CD4-positive, alpha-beta memory T cell (primary cell): ENCODE measurements at regions not wholly inside any gene's neighbourhood (a gene's known extent, or its start where the extent isn't known, plus 50 kb on each side); places are given as distances from the start of the nearest gene placed in this dataset.
"Not testable (repeated sequence)": the region's sequence is repeated elsewhere in the genome, so short reads cannot be mapped to it uniquely, and the experiment has no call there.

Experiments used
- CTCF ChIA-PET: fragments of 350-600 bp; sonication (Branson Sonifier 250); formaldehyde crosslinking; loops from one replicate; lab custom pipeline; 2021; ENCODE audit warnings: inconsistent platforms; ENCODE audit not compliant: partially characterized antibody; lab: Charles Lee
- POLR2A ChIA-PET: fragments of 350-600 bp; sonication (Branson Sonifier 250); formaldehyde crosslinking; loops from one replicate; lab custom pipeline; 2021; ENCODE audit not compliant: partially characterized antibody; lab: Charles Lee
- DNase-seq, 5 donors: peaks; one replicate each; pipeline versions ENCODE4 v3.0.0 to v3.0.0-alpha.2; 2020 to 2022; ENCODE audit warnings: mixed read lengths in 1 of 5
- H3K27ac ChIP-seq: one replicate; pipeline ENCODE4 v1.7.0; 2013; ENCODE audit warnings: low read depth, low read length
- H3K27me3 ChIP-seq: 2 replicates; pipeline ENCODE4 v1.7.0; 2013; ENCODE audit warnings: mild to moderate bottlenecking, low read length, moderate library complexity; ENCODE audit not compliant: insufficient read depth
- H3K36me3 ChIP-seq: 2 replicates; pipeline ENCODE4 v1.7.0; 2013; ENCODE audit warnings: mild to moderate bottlenecking, low read length, moderate library complexity; ENCODE audit not compliant: insufficient read depth
- H3K4me1 ChIP-seq: 2 replicates; pipeline ENCODE4 v1.7.0; 2013; ENCODE audit warnings: mild to moderate bottlenecking, low read length, moderate library complexity; ENCODE audit not compliant: insufficient read depth
- H3K4me3 ChIP-seq, 2 donors: one replicate each; pipeline ENCODE4 v1.7.0; 2013; ENCODE audit warnings: low read length in 2 of 2, mild to moderate bottlenecking in 1 of 2
- H3K9me3 ChIP-seq, 2 donors: one replicate each; pipeline ENCODE4 v1.7.0; 2013; ENCODE audit warnings: low read length in 2 of 2, control low read depth in 1 of 2; ENCODE audit not compliant: control insufficient read depth in 1 of 2
- H3K27ac Mint-ChIP-seq, 7 donors: one replicate each; pipeline ENCODE4 v1.8.0; 2020 to 2021; ENCODE audit warnings: mixed read lengths in 7 of 7, mild to moderate bottlenecking in 6 of 7, inconsistent platforms in 3 of 7, moderate library complexity in 3 of 7
- H3K27me3 Mint-ChIP-seq, 2 donors: one replicate each; pipeline ENCODE4 v1.8.0; 2020 to 2021; ENCODE audit warnings: mixed read lengths in 2 of 2
- H3K36me3 Mint-ChIP-seq, 2 donors: one replicate each; pipeline ENCODE4 v1.8.0; 2020 to 2021; ENCODE audit warnings: mixed read lengths in 2 of 2, inconsistent platforms in 1 of 2, mild to moderate bottlenecking in 1 of 2
- H3K4me1 Mint-ChIP-seq, 4 donors: one replicate each; pipeline ENCODE4 v1.8.0; 2020 to 2021; ENCODE audit warnings: mixed read lengths in 4 of 4, mild to moderate bottlenecking in 1 of 4
- H3K4me3 Mint-ChIP-seq, 8 donors: one replicate each; pipeline ENCODE4 v1.8.0; 2020 to 2021; ENCODE audit warnings: mixed read lengths in 8 of 8, mild to moderate bottlenecking in 7 of 8, moderate library complexity in 6 of 8, inconsistent platforms in 3 of 8
- H3K9me3 Mint-ChIP-seq, 8 donors: one replicate each; pipeline ENCODE4 v1.8.0; 2020 to 2021; ENCODE audit warnings: mixed read lengths in 8 of 8, mild to moderate bottlenecking in 5 of 8, inconsistent platforms in 3 of 8, moderate library complexity in 1 of 8
- intact Hi-C: fragments of 100-400 bp; cut with micrococcal nuclease; formaldehyde crosslinking; loops from one replicate; pipeline ENCODE4 v1.15.1; 2023

GRCh38 chr13:71005919-71006318 lies 861.1 kb downstream of the DACH1 start:
- ChIA-PET POLR2A (no interaction called here), CTCF (no interaction called here)
- no peaks in the 10 kb centered on the region for H3K9me3 ChIP-seq
- no peaks in the 10 kb centered on the region for H3K36me3 ChIP-seq
- no peaks in the 10 kb centered on the region for H3K27me3 ChIP-seq
- no peaks in the 10 kb centered on the region for H3K4me1 ChIP-seq
- no peak overlapping the region for H3K27ac ChIP-seq
- no peak for DNase-seq
- H3K27ac Mint-ChIP-seq = no peak overlapping the region
- H3K4me1 Mint-ChIP-seq = no peaks in the 10 kb centered on the region
- H3K4me3 ChIP-seq = no peak overlapping the region
- no peaks in the 10 kb centered on the region for H3K27me3 Mint-ChIP-seq
- no peaks in the 10 kb centered on the region for H3K36me3 Mint-ChIP-seq
- H3K4me3 Mint-ChIP-seq = no peak overlapping the region
- peaks cover 0 to 2% (median 0%) of the 10 kb centered on the region in 8 donors for H3K9me3 Mint-ChIP-seq
- intact Hi-C loops = no loop called here

- CTCF ChIA-PET = no interaction called here
- Mint-ChIP-seq H3K36me3 (no peaks in the 10 kb centered on the region), H3K27me3 (no peaks in the 10 kb centered on the region), H3K9me3 (peaks cover 0 to 3% (median 0%) of the 10 kb centered on the region in 8 donors), H3K4me3 (no peak overlapping the region), H3K27ac (no peak overlapping the region), H3K4me1 (no peaks in the 10 kb centered on the region)
- Histone ChIP-seq H3K4me3 (no peak overlapping the region), H3K27me3 (no peaks in the 10 kb centered on the region), H3K9me3 (no peaks in the 10 kb centered on the region), H3K4me1 (no peaks in the 10 kb centered on the region), H3K27ac (no peak overlapping the region), H3K36me3 (no peaks in the 10 kb centered on the region)
- intact Hi-C loops = no loop called here
- POLR2A ChIA-PET = no interaction called here
- no peak for DNase-seq
Observed at GRCh38 chr13:70995338-70995737, 871.7 kb downstream of the DACH1 start.

GRCh38 chr13:70994191-70994590 lies 872.8 kb downstream of the DACH1 start:
- Histone ChIP-seq H3K27ac (no peak overlapping the region), H3K4me1 (no peaks in the 10 kb centered on the region), H3K36me3 (no peaks in the 10 kb centered on the region), H3K27me3 (no peaks in the 10 kb centered on the region), H3K4me3 (no peak overlapping the region), H3K9me3 (no peaks in the 10 kb centered on the region)
- peaks cover 0 to 3% (median 0%) of the 10 kb centered on the region in 8 donors for H3K9me3 Mint-ChIP-seq
- H3K36me3 Mint-ChIP-seq = no peaks in the 10 kb centered on the region
- no peak overlapping the region for H3K27ac Mint-ChIP-seq
- DNase-seq = no peak
- ChIA-PET POLR2A (no interaction called here), CTCF (no interaction called here)
- H3K4me3 Mint-ChIP-seq = no peak overlapping the region
- H3K27me3 Mint-ChIP-seq = no peaks in the 10 kb centered on the region
- no peaks in the 10 kb centered on the region for H3K4me1 Mint-ChIP-seq
- intact Hi-C loops = no loop called here

GRCh38 chr13:70987043-70987442 lies 878.8 kb upstream of the KLHL1 start:
- H3K27me3 Mint-ChIP-seq = no peaks in the 10 kb centered on the region
- Histone ChIP-seq H3K4me1 (no peaks in the 10 kb centered on the region), H3K36me3 (no peaks in the 10 kb centered on the region), H3K9me3 (no peaks in the 10 kb centered on the region), H3K27me3 (no peaks in the 10 kb centered on the region), H3K27ac (no peak overlapping the region), H3K4me3 (no peak overlapping the region)
- H3K27ac Mint-ChIP-seq = no peak overlapping the region
- DNase-seq = no peak
- ChIA-PET POLR2A (no interaction called here), CTCF (no interaction called here)
- intact Hi-C loops = no loop called here
- peak overlapping the region in 1 of 8 donors; percentile 6 for H3K4me3 Mint-ChIP-seq
- H3K9me3 Mint-ChIP-seq = peaks cover 0 to 17% (median 5%) of the 10 kb centered on the region in 8 donors
- H3K36me3 Mint-ChIP-seq = no peaks in the 10 kb centered on the region
- H3K4me1 Mint-ChIP-seq = no peaks in the 10 kb centered on the region

- ChIA-PET POLR2A (no interaction called here), CTCF (no interaction called here)
- Mint-ChIP-seq H3K4me3 (no peak overlapping the region), H3K9me3 (peaks cover 0 to 17% (median 5%) of the 10 kb centered on the region in 8 donors), H3K27ac (no peak overlapping the region), H3K36me3 (no peaks in the 10 kb centered on the region), H3K4me1 (no peaks in the 10 kb centered on the region), H3K27me3 (no peaks in the 10 kb centered on the region)
- DNase-seq = no peak
- intact Hi-C loops = no loop called here
- Histone ChIP-seq H3K4me1 (no peaks in the 10 kb centered on the region), H3K27me3 (no peaks in the 10 kb centered on the region), H3K36me3 (no peaks in the 10 kb centered on the region), H3K27ac (no peak overlapping the region), H3K9me3 (no peaks in the 10 kb centered on the region), H3K4me3 (no peak overlapping the region)
Observed at GRCh38 chr13:70985371-70985770, 877.1 kb upstream of the KLHL1 start.

GRCh38 chr13:70981219-70981618 lies 873.0 kb upstream of the KLHL1 start:
- intact Hi-C loops, H3K4me1 Mint-ChIP-seq, H3K9me3 ChIP-seq, CTCF ChIA-PET, H3K4me1 ChIP-seq, H3K36me3 Mint-ChIP-seq, H3K27ac Mint-ChIP-seq, H3K36me3 ChIP-seq, DNase-seq, POLR2A ChIA-PET, H3K27me3 Mint-ChIP-seq, H3K4me3 Mint-ChIP-seq, H3K27me3 ChIP-seq, H3K4me3 ChIP-seq, H3K27ac ChIP-seq: not testable (repeated sequence)
- H3K9me3 Mint-ChIP-seq = peaks cover 0 to 12% (median 1%) of the 10 kb centered on the region in 8 donors

- ChIA-PET CTCF (no interaction called here), POLR2A (no interaction called here)
- H3K36me3 ChIP-seq = no peaks in the 10 kb centered on the region
- Mint-ChIP-seq H3K27me3 (no peaks in the 10 kb centered on the region), H3K9me3 (peaks cover 0 to 7% (median 0%) of the 10 kb centered on the region in 8 donors), H3K4me1 (no peaks in the 10 kb centered on the region), H3K4me3 (no peak overlapping the region), H3K27ac (no peak overlapping the region), H3K36me3 (no peaks in the 10 kb centered on the region)
- H3K9me3 ChIP-seq = no peaks in the 10 kb centered on the region
- no peak overlapping the region for H3K4me3 ChIP-seq
- no peaks in the 10 kb centered on the region for H3K27me3 ChIP-seq
- no peak overlapping the region for H3K27ac ChIP-seq
- H3K4me1 ChIP-seq = no peaks in the 10 kb centered on the region
- no peak for DNase-seq
- intact Hi-C loops = no loop called here
Observed at GRCh38 chr13:70969321-70969720, 861.1 kb upstream of the KLHL1 start.

- H3K27me3 ChIP-seq = no peaks in the 10 kb centered on the region
- H3K4me1 Mint-ChIP-seq = no peaks in the 10 kb centered on the region
- ChIA-PET CTCF (no interaction called here), POLR2A (no interaction called here)
- H3K9me3 ChIP-seq = no peaks in the 10 kb centered on the region
- H3K27me3 Mint-ChIP-seq = no peaks in the 10 kb centered on the region
- H3K36me3 Mint-ChIP-seq = no peaks in the 10 kb centered on the region
- no peak overlapping the region for H3K27ac Mint-ChIP-seq
- no peak overlapping the region for H3K4me3 ChIP-seq
- no peaks in the 10 kb centered on the region for H3K9me3 Mint-ChIP-seq
- H3K4me1 ChIP-seq = no peaks in the 10 kb centered on the region
- no peaks in the 10 kb centered on the region for H3K36me3 ChIP-seq
- intact Hi-C loops = no loop called here
- no peak overlapping the region for H3K4me3 Mint-ChIP-seq
- no peak overlapping the region for H3K27ac ChIP-seq
- no peak for DNase-seq
Observed at GRCh38 chr13:70967564-70967963, 859.3 kb upstream of the KLHL1 start.
